Adrenal gland (tissue), 9 donors: ENCODE measurements at regions not wholly inside any gene's neighbourhood (a gene's known extent, or its start where the extent isn't known, plus 50 kb on each side); places are given as distances from the start of the nearest gene placed in this dataset.

Experiments used
- DNase-seq, 7 donors: peaks; one replicate each; pipeline ENCODE4 v3.0.0-alpha.2; 2019 to 2020
- H3K27ac ChIP-seq, 5 donors: fragments of 200-600 bp; sonication (generic) in 4 of 5; 1 replicate in 3 of 5; 2 replicates in 2 of 5; pipeline versions ENCODE4 v1.5.1 to v1.8.0; 2016 to 2020; ENCODE audit warnings: mild to moderate bottlenecking in 1 of 5
- H3K27me3 ChIP-seq: fragments of 200-600 bp; 2 replicates; pipeline ENCODE4 v1.8.0; 2021
- H3K36me3 ChIP-seq, 2 donors: fragments of 200-600 bp; replicated peaks in 1 of 2; 1 replicate in 1 of 2; 2 replicates in 1 of 2; pipeline versions ENCODE4 v1.5.1 to v1.8.0; 2018 to 2022
- H3K4me1 ChIP-seq, 2 donors: fragments of 200-600 bp; replicated peaks in 1 of 2; 1 replicate in 1 of 2; 2 replicates in 1 of 2; pipeline versions ENCODE4 v1.5.1 to v1.8.0; 2018 to 2021
- H3K4me3 ChIP-seq, 4 donors: fragments of 200-600 bp; sonication (generic) in 3 of 4; one replicate each; pipeline ENCODE4 v1.5.1; 2016 to 2018
- H3K9me3 ChIP-seq, 3 donors: fragments of 200-600 bp; sonication (generic) in 1 of 3; replicated peaks in 1 of 3; 1 replicate in 2 of 3; 2 replicates in 1 of 3; pipeline versions ENCODE4 v1.5.1 to v1.8.0; 2016 to 2021
- CTCF ChIP-seq, 6 experiments: fragments of 450-650 bp in 4 of 6; fragments of 200-600 bp in 2 of 6; sonication (generic) in 1 of 6; IDR thresholded peaks; 1 replicate in 5 of 6; 2 replicates in 1 of 6; pipeline versions ENCODE4 v1.5.1 to v1.8.0; 2016 to 2021; ENCODE audit warnings: antibody characterized with exemption in 6 of 6, mild to moderate bottlenecking in 2 of 6, moderate library complexity in 1 of 6
- POLR2A ChIP-seq, 2 donors: fragments of 450-650 bp; IDR thresholded peaks; one replicate each; pipeline ENCODE4 v1.6.1; 2017; ENCODE audit warnings: antibody characterized with exemption in 2 of 2, mild to moderate bottlenecking in 2 of 2, moderate library complexity in 1 of 2
- WGBS, 4 donors: extraction: QIAGEN DNeasy Blood & Tissue Kit in 2 of 4; methylation state at CpG; one replicate each; pipeline versions ENCODE4 v1.1.5 to v1.1.7; 2013 to 2017; 5-methylcytosine and 5-hydroxymethylcytosine counted together
- intact Hi-C, 2 donors: fragments of 100-400 bp; cut with DNase I; formaldehyde crosslinking; loops; one replicate each; pipeline versions ENCODE4 v1.14.1 to v1.15.0; 2022 to 2023
- donor health status: healthy with polysubstance abuse.
- donor health status: Bipolar disorder and iron deficiency.
- donor health status: DM: yes; HTN: yes; CAD: no.
- donor health status: DM: no; HTN: no; CAD: no.
- donor health status: DM: no; HTN: no; CAD: no.

GRCh38 chr13:75088915-75089314 lies 393.1 kb downstream of the TBC1D4 start:
- Histone ChIP-seq H3K36me3 (no peaks in the 10 kb centered on the region), H3K4me1 (no peaks in the 10 kb centered on the region), H3K9me3 (no peaks in the 10 kb centered on the region), H3K27ac (no peak overlapping the region), H3K27me3 (no peaks in the 10 kb centered on the region), H3K4me3 (no peak overlapping the region)
- no peak for TF ChIP-seq CTCF (IDR thresholded peaks at IDR 0.05)
- TF ChIP-seq POLR2A (IDR thresholded peaks at IDR 0.05): no peak
- intact Hi-C loops: no loop called here
- WGBS, 4 donors: 76 to 83% (median 78%) methylated on average over 4 of the region's 4 CpGs
- DNase-seq: no peak

- no peak for DNase-seq
- H3K36me3 ChIP-seq: no peaks in the 10 kb centered on the region
- 48 to 86% (median 67%) methylated on average over 2 of the region's 2 CpGs for WGBS, 4 donors
- no peaks in the 10 kb centered on the region for H3K4me1 ChIP-seq
- no peaks in the 10 kb centered on the region for H3K27me3 ChIP-seq
- H3K4me3 ChIP-seq: no peak overlapping the region
- no peak overlapping the region for H3K27ac ChIP-seq
- no peaks in the 10 kb centered on the region for H3K9me3 ChIP-seq
- no peak for TF ChIP-seq POLR2A (IDR thresholded peaks at IDR 0.05)
- no peak for TF ChIP-seq CTCF (IDR thresholded peaks at IDR 0.05)
- intact Hi-C loops: no loop called here
Measured at GRCh38 chr13:75079226-75079625, 402.7 kb downstream of the TBC1D4 start.

- Histone ChIP-seq H3K27me3 (no peaks in the 10 kb centered on the region), H3K9me3 (no peaks in the 10 kb centered on the region), H3K4me3 (no peak overlapping the region), H3K36me3 (no peaks in the 10 kb centered on the region), H3K4me1 (no peaks in the 10 kb centered on the region), H3K27ac (no peak overlapping the region)
- TF ChIP-seq POLR2A (IDR thresholded peaks at IDR 0.05): no peak
- intact Hi-C loops: no loop called here
- DNase-seq: no peak
Measured at GRCh38 chr13:75076476-75076875, 405.5 kb downstream of the TBC1D4 start.

- Histone ChIP-seq H3K4me3 (no peak overlapping the region), H3K27me3 (no peaks in the 10 kb centered on the region), H3K9me3 (no peaks in the 10 kb centered on the region), H3K36me3 (no peaks in the 10 kb centered on the region), H3K4me1 (no peaks in the 10 kb centered on the region), H3K27ac (no peak overlapping the region)
- WGBS, 4 donors: 63 to 78% (median 75%) methylated on average over 1 of the region's 1 CpG
- intact Hi-C loops: no loop called here
- no peak for DNase-seq
- TF ChIP-seq CTCF (IDR thresholded peaks at IDR 0.05) (no peak), POLR2A (IDR thresholded peaks at IDR 0.05) (no peak)
Measured at GRCh38 chr13:75073786-75074185, 408.2 kb downstream of the TBC1D4 start.

- no peak for DNase-seq
- Histone ChIP-seq H3K27ac (no peak overlapping the region), H3K27me3 (no peaks in the 10 kb centered on the region), H3K4me3 (no peak overlapping the region), H3K4me1 (no peaks in the 10 kb centered on the region), H3K9me3 (no peaks in the 10 kb centered on the region), H3K36me3 (no peaks in the 10 kb centered on the region)
- 66 to 81% (median 71%) methylated on average over 6 of the region's 6 CpGs for WGBS, 4 donors
- TF ChIP-seq CTCF (IDR thresholded peaks at IDR 0.05) (no peak), POLR2A (IDR thresholded peaks at IDR 0.05) (no peak)
- intact Hi-C loops: no loop called here
Measured at GRCh38 chr13:75072891-75073290, 409.1 kb downstream of the TBC1D4 start.
